OCI-LY3 (cell line): ENCODE measurements at regions not wholly inside any gene's neighbourhood (a gene's known extent, or its start where the extent isn't known, plus 50 kb on each side); places are given as distances from the start of the nearest gene placed in this dataset.

Experiments
- H2AFZ ChIP-seq: fragments of 200-600, 300-600 bp; shearing (Covaris generic); 2 replicates; pipeline ENCODE4 v1.6.0; 2014; ENCODE audit warnings: antibody characterized with exemption, low read depth, low read length
- H3K27ac ChIP-seq: fragments of 200-600, 300-600 bp; sonication (generic); 2 replicates; pipeline ENCODE4 v1.5.1; 2014; ENCODE audit warnings: mild to moderate bottlenecking, low read length, moderate library complexity, mixed read lengths
- H3K27me3 ChIP-seq: fragments of 200-600, 300-600 bp; sonication (generic); 2 replicates; pipeline ENCODE4 v1.6.1; 2014; ENCODE audit warnings: low read depth, low read length, mixed read lengths
- H3K36me3 ChIP-seq: fragments of 200-600, 300-600 bp; sonication (generic); replicated peaks from 2 replicates; pipeline ENCODE3; 2014; ENCODE audit warnings: low read depth, low read length, mixed read lengths
- H3K4me1 ChIP-seq: fragments of 300-600, 200-600 bp; sonication (generic); 2 replicates; pipeline ENCODE4 v1.6.1; 2014; ENCODE audit warnings: low read length, mixed read lengths
- H3K4me2 ChIP-seq: fragments of 200-600, 300-600 bp; sonication (generic); 2 replicates; pipeline ENCODE4 v1.6.1; 2014; ENCODE audit warnings: low read length, mixed read lengths
- H3K4me3 ChIP-seq: fragments of 300-600, 200-600 bp; sonication (generic); 2 replicates; pipeline ENCODE4 v1.5.1; 2014; ENCODE audit warnings: antibody characterized with exemption, mild to moderate bottlenecking, low read length, moderate library complexity
- H3K79me2 ChIP-seq: fragments of 300-600, 200-600 bp; shearing (Covaris generic); 2 replicates; pipeline ENCODE4 v1.6.1; 2014; ENCODE audit warnings: mild to moderate bottlenecking, low read length, mixed read lengths
- H3K9ac ChIP-seq: fragments of 300-600, 200-600 bp; shearing (Covaris generic); 2 replicates; pipeline ENCODE4 v1.6.0; 2014; ENCODE audit warnings: mild to moderate bottlenecking, low read length, moderate library complexity
- H3K9me3 ChIP-seq: fragments of 200-600, 300-600 bp; shearing (Covaris generic); 2 replicates; pipeline ENCODE4 v1.6.1; 2014; ENCODE audit warnings: low read length, mixed read lengths; ENCODE audit not compliant: insufficient read depth
- H4K20me1 ChIP-seq: fragments of 200-600, 300-600 bp; sonication (generic); 2 replicates; pipeline ENCODE4 v1.6.1; 2016; ENCODE audit warnings: low read length, mixed read lengths; ENCODE audit not compliant: insufficient read depth
- EZH2phosphoT487 ChIP-seq: fragments of 200-600 bp; shearing (Covaris generic); IDR thresholded peaks from 2 replicates; pipeline ENCODE4 v1.6.1; 2018; ENCODE audit warnings: antibody characterized with exemption, mixed run types, low read depth
- TF ChIP-seq, protein P1 (sequence below): fragments of 200-600, 300-600 bp; sonication (generic); IDR thresholded peaks from 2 replicates; pipeline ENCODE4 v1.5.1; 2014; ENCODE audit warnings: antibody characterized with exemption, low read length, low read depth

- Histone ChIP-seq H3K4me3 (no peak overlapping the region), H3K79me2 (no peaks in the 10 kb centered on the region), H3K4me2 (no peak overlapping the region), H3K36me3 (no peaks in the 10 kb centered on the region), H3K9me3 (no peaks in the 10 kb centered on the region), H3K9ac (no peak overlapping the region), H3K27ac (no peak overlapping the region), H4K20me1 (no peaks in the 10 kb centered on the region), H3K27me3 (no peaks in the 10 kb centered on the region), H3K4me1 (no peaks in the 10 kb centered on the region), H2AFZ (no peak overlapping the region)
- no peak for TF ChIP-seq EZH2phosphoT487
- TF ChIP-seq, protein P1, sequence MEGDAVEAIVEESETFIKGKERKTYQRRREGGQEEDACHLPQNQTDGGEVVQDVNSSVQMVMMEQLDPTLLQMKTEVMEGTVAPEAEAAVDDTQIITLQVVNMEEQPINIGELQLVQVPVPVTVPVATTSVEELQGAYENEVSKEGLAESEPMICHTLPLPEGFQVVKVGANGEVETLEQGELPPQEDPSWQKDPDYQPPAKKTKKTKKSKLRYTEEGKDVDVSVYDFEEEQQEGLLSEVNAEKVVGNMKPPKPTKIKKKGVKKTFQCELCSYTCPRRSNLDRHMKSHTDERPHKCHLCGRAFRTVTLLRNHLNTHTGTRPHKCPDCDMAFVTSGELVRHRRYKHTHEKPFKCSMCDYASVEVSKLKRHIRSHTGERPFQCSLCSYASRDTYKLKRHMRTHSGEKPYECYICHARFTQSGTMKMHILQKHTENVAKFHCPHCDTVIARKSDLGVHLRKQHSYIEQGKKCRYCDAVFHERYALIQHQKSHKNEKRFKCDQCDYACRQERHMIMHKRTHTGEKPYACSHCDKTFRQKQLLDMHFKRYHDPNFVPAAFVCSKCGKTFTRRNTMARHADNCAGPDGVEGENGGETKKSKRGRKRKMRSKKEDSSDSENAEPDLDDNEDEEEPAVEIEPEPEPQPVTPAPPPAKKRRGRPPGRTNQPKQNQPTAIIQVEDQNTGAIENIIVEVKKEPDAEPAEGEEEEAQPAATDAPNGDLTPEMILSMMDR = no peak
Measured at GRCh38 chr1:98316286-98316905, 345.1 kb upstream of the SNX7 start.

- Histone ChIP-seq H3K36me3 (no peaks in the 10 kb centered on the region), H3K9ac (no peak overlapping the region), H2AFZ (no peak overlapping the region), H3K4me3 (no peak overlapping the region), H3K27ac (no peak overlapping the region), H3K9me3 (no peaks in the 10 kb centered on the region), H4K20me1 (no peaks in the 10 kb centered on the region), H3K4me1 (no peaks in the 10 kb centered on the region), H3K4me2 (no peak overlapping the region), H3K27me3 (no peaks in the 10 kb centered on the region), H3K79me2 (no peaks in the 10 kb centered on the region)
- TF ChIP-seq, protein P1 = no peak
- no peak for TF ChIP-seq EZH2phosphoT487
Measured at GRCh38 chr1:98315309-98315708, 346.2 kb upstream of the SNX7 start.

DNA sequence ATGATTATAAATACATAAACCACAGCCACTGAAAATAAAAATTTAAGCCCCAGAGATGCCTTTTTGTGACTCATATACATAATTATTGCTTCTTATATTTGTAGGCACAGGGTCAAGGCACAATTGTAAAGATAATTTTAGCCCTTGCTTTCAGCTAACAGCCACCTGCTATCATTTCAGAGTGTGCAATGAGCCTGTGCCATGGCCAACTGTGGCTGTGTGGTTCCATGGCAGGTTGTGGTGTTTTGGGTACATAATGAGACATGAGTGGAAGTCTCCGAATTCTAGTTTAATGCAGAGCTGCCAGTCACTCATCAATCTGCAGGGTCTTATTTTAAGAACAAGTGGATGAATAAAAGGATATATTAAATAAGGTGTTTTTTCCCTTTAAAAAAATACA lies 346.9 kb upstream of the SNX7 start:
- Histone ChIP-seq H3K27ac (no peak overlapping the region), H3K27me3 (no peaks in the 10 kb centered on the region), H3K9ac (no peak overlapping the region), H3K79me2 (no peaks in the 10 kb centered on the region), H3K4me3 (no peak overlapping the region), H4K20me1 (no peaks in the 10 kb centered on the region), H2AFZ (no peak overlapping the region), H3K4me2 (no peak overlapping the region), H3K9me3 (no peaks in the 10 kb centered on the region), H3K4me1 (no peaks in the 10 kb centered on the region), H3K36me3 (no peaks in the 10 kb centered on the region)
- TF ChIP-seq, protein P1 = no peak
- no peak for TF ChIP-seq EZH2phosphoT487

- Histone ChIP-seq H3K27ac (no peak overlapping the region), H3K36me3 (no peaks in the 10 kb centered on the region), H4K20me1 (no peaks in the 10 kb centered on the region), H3K79me2 (no peaks in the 10 kb centered on the region), H3K4me3 (no peak overlapping the region), H3K4me1 (no peaks in the 10 kb centered on the region), H2AFZ (no peak overlapping the region), H3K9me3 (no peaks in the 10 kb centered on the region), H3K27me3 (no peaks in the 10 kb centered on the region), H3K4me2 (no peak overlapping the region), H3K9ac (no peak overlapping the region)
- TF ChIP-seq, protein P1 = no peak
- TF ChIP-seq EZH2phosphoT487 = no peak
Measured at GRCh38 chr1:98306517-98307089, 354.9 kb upstream of the SNX7 start.
